Astrocyte of the spinal cord (primary cell): ENCODE measurements at regions not wholly inside any gene's neighbourhood (a gene's known extent, or its start where the extent isn't known, plus 50 kb on each side); places are given as distances from the start of the nearest gene placed in this dataset.
"Not testable (repeated sequence)": the region's sequence is repeated elsewhere in the genome, so short reads cannot be mapped to it uniquely, and the experiment has no call there.

Source experiments
- DNase-seq: peaks from one replicate; pipeline ENCODE4 v3.0.0; 2011; ENCODE audit warnings: low read depth, low spot score
- H3K4me3 ChIP-seq: 2 replicates; pipeline ENCODE4 v1.5.1; 2011; ENCODE audit warnings: low read depth, mild to moderate bottlenecking, low read length, moderate library complexity
- in situ Hi-C: cut with HindIII; loops from 2 replicates; pipeline ENCODE4 v1.10.0; 2017; ENCODE audit warnings: low sequenced_read_pairs
- TF ChIP-seq, protein P1 (sequence below): IDR thresholded peaks from 2 replicates; pipeline ENCODE4 v1.5.1; 2012; ENCODE audit warnings: low read depth, mild to moderate bottlenecking, low read length, inconsistent platforms

DNA sequence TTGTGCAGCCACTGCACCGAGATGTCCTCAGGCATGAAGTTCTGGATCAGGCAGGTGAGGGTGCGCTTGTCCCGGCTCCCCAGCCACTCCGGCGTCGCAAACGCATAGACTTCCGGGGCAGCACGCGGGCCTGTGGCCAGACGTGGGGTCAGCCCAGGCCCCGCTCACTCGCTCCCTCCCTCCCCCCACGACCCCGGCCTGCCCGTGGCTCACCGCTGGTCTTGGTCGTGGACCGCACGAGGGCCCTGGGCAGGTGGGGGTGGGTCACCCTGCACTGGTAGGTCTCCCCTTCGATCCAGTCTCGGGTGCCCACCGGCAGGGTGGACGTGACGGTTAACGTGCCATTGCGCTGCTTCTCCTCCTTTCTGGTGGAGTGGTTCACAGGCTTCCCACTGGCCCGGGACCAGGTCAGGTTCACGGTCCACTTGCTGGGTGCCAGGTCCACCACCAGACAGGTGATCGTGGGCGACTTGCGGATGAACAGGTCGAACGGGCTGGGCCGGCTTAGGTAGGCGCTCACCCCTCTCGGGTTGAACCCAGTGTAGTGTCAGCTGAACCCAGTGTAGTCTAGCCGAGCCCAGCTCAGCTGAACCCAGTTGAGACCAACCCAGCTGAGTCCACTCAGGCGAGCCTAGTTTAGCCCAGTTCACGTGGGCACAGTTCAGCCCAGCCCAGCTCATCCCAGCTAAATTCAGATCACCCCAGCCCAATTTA is 195.8 kb downstream of the TMEM121 start:
- DNase-seq, in situ Hi-C loops, H3K4me3 ChIP-seq: not testable (repeated sequence)

DNA sequence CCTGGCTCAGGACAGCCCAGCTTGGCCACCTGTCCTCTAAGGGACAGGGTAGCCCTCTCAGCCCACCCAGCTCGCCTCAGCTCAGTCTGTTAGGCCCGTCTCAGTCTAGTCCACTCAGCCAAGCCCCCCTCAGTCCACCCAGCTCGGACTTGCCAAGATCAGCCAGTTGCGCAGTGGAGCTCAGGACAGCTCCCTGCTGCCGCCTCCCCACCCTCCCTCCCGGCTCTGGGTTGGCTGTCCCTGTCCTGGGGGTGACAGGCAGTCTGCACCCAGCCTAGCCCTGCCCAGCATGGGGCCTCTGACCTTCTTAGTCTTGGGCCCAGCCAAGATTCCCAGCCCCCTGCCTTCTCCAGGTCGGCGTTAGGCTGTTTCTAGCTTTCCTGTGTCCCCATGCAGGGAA is 196.9 kb downstream of the TMEM121 start:
- DNase-seq, H3K4me3 ChIP-seq, in situ Hi-C loops: not testable (repeated sequence)

DNA sequence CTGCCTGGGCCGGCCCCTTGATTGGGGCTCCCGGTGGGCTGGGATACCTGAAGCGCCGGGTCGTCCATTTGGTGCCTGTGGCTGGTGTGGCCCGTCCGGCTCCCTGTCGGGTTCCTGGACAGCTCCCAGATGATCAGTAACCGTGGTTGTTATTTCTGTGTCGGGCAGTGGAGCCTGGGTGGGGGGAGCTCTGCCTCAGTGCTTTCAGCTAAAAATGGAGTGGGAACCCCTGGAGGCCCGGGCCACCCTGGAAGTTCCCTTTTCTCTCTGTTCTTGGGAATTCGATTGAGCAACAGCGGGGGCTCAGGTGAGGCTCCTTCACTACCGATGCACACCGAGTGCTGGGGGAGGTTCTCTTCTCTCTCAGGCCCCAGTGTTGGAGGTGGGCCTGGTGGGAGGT is 197.4 kb downstream of the TMEM121 start:
- in situ Hi-C loops, H3K4me3 ChIP-seq, DNase-seq: not testable (repeated sequence)

DNA sequence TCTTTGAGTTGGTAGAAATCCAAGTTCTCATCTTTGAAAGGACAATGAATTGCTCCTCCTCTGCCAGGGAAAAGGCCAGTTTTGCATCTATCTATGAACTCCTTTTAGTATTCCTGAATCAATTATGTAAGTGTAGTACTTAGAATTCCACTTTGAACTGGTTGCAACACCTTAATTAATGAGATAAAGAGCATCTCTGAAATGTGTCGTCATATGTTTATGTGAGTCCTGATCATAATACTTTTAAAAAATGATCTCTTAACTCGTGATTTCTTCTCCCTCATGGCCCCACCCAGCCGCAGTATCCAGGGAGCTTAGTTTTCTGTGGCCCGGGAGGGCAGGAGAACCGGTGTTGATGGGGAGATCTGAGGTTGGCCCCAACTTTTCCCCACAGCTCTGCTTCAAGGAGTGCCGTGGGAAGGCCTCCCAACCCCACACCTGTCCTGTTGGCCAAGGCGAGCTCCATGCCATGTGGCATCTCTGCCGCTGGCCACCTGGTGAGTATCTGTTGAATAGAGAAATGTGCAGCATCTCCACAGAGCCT is 203.5 kb downstream of the TMEM121 start:
- in situ Hi-C loops, H3K4me3 ChIP-seq, DNase-seq: not testable (repeated sequence)

DNA sequence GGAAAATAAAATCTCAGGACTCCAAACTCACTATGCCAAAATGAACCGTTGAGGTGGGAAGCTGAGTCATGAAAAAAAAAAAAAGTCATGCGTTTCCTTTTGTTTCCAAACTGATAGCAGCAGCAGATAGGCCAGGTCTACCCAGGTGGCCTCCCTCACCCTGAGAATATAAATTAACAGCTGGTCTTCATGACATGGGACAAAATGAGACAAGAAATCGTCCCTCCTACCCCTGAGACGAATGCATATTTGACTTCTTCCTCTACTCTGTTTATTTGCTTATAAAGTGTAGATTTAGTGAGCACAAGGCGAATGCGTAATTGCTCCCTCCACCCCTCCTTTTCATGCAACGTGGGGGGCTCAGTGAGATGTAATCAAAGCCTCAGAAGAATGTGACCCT is 204.3 kb downstream of the TMEM121 start:
- in situ Hi-C loops, DNase-seq, H3K4me3 ChIP-seq: not testable (repeated sequence)

DNA sequence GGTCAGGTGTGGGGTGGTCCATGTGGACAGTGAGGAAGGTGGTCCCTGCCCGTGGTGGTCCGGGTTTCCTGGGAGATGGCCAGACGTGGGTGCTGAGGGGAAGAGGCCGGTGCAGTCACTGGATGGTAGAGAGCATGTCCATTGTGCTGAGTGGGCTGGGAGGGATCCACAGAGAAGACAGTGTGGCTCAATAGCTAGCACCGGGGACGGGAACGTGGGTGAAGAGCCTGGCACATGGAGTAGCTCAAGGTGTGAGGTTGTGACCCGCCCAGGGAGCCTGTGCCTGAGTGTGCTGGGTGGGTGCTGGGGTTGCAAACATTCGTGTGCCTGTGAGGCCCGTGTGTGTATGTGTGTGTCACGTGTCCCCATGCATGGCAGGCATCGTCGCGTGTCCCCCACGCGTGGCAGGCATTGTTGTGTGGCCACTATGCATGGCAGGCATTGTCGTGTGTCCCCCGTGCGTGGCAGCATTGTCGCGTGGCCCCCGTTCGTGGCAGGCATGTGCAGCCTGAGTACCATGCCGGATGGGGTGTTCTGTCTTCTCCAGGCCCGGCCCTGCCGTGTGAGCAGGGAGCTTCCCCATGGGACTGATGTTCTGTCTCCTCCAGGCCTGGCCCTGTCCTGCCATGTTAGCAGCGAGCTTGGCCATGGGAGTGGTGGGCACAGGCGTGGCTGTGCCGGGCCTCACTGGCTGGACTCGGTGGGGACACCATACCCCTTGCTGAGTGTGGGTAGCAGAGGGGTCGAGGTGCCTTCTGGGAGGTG is 205.0 kb downstream of the TMEM121 start:
- DNase-seq, in situ Hi-C loops, H3K4me3 ChIP-seq: not testable (repeated sequence)

DNA sequence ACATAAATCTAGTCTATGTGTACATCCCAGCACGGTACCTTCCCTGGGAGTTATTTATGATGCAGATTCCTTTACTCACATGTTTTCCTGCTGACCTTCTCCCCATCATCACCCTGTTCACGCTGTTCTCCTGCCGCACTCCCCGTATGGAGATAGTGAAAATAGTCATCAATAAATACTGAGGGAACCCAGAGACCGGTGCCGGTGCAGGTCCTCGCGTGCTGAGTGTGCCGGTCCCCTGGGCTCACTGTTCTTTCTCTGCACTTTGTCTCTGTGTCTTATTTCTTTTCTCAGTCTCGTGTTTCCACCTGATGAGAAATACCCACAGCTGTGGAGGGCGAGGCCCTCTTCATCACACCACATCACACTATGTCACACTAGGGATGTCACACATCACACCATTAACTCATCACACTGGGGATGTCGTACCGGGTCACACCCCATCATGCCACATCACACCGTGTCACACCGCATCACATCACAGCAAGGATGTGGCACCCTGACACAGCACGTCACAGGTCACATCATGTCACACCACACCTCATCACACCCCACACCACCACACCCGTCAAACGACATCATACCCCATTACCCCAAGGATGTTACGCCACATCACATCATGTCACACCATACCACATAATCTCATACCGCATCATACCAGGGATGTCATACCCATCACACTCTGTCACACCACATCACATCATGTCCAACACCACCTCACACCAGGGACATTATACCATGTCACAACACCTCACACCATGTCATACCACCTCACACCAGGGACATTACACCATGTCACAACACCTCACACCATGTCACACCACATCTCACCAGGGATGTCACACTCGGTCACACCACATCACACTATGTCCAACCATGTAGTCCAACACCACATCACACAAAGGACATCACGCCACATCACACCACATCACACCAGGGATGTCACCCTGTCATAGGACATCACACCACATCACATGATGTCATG is 207.0 kb downstream of the TMEM121 start:
- in situ Hi-C loops = no loop called here
- no peak overlapping the region for H3K4me3 ChIP-seq
- no peak for DNase-seq
- TF ChIP-seq, protein P1, sequence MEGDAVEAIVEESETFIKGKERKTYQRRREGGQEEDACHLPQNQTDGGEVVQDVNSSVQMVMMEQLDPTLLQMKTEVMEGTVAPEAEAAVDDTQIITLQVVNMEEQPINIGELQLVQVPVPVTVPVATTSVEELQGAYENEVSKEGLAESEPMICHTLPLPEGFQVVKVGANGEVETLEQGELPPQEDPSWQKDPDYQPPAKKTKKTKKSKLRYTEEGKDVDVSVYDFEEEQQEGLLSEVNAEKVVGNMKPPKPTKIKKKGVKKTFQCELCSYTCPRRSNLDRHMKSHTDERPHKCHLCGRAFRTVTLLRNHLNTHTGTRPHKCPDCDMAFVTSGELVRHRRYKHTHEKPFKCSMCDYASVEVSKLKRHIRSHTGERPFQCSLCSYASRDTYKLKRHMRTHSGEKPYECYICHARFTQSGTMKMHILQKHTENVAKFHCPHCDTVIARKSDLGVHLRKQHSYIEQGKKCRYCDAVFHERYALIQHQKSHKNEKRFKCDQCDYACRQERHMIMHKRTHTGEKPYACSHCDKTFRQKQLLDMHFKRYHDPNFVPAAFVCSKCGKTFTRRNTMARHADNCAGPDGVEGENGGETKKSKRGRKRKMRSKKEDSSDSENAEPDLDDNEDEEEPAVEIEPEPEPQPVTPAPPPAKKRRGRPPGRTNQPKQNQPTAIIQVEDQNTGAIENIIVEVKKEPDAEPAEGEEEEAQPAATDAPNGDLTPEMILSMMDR = no peak

DNA sequence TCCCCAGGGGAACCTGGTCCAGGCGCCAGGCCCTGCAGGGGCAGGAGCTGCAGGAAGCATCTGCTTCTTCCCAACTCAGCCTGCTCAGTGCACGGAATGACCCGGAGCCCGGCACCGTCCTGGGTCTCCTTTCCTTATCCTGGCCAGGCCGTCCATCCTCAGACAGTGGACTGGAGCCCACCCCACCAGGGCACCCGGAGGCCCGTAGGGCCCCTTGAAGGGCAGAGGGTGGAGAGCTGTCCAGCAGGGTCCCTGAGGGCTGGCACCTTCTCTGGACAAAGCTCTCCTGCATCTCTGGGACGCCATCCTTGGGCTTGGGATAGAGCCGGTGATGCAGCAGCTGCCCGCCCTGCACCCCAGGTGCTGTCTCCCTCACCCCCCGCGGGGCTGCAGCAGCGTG is 207.9 kb downstream of the TMEM121 start:
- H3K4me3 ChIP-seq, DNase-seq, in situ Hi-C loops: not testable (repeated sequence)

DNA sequence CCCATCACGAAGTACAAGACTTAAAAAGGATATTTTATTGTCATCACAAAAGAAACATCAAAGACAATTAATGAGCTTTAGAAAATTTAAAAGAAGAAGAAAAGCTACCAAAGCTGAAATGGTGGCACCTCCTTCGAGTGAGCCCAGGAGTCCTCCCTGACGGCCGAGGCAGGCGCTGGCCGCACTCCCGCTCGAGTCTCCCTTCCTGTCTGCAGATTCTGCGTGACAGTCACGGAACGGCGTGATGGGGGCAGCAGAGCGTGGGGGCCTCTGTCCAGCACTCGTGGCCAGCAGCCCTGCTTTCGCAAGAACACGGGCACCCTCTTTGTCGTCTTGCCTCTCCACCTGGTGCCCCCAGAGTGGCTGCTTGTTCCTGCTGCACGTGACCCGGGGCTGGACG is 209.9 kb downstream of the TMEM121 start:
- DNase-seq, H3K4me3 ChIP-seq, in situ Hi-C loops: not testable (repeated sequence)

DNA sequence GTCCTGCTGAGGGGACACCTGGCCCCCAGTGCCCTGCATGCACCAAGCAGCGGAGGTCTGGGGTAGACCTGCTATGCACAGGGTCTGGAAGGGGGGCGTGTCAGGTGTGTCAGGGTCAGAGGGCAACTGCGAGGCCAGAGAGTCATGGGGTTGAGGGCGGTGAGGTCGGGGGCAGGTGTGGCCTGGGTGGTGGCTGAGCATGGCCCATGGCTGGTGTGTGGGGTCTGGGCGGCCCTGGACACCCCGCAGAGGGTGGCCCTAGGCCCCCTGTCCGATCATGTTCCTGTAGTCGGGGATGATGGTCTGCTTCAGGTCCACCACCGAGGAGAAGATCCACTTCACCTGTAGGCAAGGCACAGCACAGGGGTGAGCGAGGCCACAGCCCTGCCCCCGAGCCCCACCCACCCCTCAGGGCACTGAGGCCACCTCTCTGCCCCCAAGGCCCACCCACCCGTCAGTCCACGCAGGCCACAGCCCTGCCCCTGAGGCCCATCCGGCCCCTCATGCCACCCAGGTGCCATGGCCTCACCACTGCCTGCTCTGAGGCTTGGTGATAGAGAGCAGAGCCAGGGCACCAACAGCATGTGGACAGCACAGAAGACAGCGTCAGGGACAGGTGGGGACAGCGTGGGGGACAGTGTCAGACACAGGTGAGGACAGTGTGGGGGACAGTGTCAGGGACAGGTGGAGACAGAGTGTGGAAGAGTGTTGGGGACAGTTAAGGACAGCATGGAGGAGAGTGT is 211.3 kb downstream of the TMEM121 start:
- TF ChIP-seq, protein P1 = no peak
- H3K4me3 ChIP-seq = no peak overlapping the region
- in situ Hi-C loops = no loop called here
- DNase-seq = no peak
